NCI-H1694 treated with DMSO at 0.1 percent for 48 hours (cell line): ENCODE measurements at regions not wholly inside any gene's neighbourhood (a gene's known extent, or its start where the extent isn't known, plus 50 kb on each side); places are given as distances from the start of the nearest gene placed in this dataset.
"Not testable (repeated sequence)": the region's sequence is repeated elsewhere in the genome, so short reads cannot be mapped to it uniquely, and the experiment has no call there.

Source experiments
- DNase-seq: peaks from one replicate; lab custom pipeline; 2025; lab: John Stamatoyannopoulos, UW

DNA sequence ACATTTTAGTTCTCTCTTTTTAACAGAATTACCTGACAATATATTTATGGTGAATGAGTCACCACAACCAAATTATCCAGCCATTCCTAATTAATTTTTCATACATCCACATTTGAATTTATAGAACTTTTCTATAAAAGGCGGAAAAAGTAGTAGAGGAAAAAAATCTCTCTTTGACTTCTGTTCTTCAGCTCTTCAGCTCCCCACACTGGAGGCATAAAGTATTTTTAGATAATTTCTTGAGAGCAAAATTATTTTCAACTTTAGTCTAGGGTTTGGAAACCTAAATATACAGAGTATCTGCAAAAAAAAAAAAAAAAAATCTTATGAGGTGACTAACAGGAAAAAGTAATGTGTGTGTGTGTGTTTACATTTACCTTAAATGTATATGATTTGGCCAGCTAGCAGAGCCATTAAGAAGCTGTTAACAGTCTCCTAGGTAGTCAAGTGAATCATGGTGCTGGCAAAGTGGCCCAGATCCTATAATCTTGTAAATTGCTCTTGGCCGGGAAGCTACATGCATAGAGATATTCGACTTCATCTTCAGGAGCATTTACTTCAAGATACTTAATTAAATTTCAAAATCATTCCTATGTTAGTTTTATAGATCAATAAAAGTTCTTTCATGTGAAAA is 383.1 kb upstream of the STEAP1 start:
- no peak for DNase-seq

DNA sequence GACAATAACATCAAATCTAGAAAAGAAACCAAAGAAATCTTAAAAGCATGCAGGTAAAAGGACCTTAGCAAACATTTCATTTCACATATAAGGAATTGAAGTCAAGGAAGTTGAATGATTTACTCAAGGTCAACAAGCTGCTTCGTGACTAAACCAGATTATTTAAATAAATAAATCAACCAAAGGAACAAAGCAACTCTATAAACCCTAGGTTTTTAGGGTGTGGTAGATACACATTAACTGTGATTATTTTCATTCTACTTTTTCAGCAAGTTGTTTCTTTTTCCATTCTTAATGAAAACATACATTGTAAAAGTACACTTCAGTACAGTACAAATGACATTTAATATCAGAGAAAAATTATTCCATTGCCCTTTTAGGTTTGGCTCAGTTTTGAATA is 382.0 kb upstream of the STEAP1 start:
- DNase-seq = no peak

DNA sequence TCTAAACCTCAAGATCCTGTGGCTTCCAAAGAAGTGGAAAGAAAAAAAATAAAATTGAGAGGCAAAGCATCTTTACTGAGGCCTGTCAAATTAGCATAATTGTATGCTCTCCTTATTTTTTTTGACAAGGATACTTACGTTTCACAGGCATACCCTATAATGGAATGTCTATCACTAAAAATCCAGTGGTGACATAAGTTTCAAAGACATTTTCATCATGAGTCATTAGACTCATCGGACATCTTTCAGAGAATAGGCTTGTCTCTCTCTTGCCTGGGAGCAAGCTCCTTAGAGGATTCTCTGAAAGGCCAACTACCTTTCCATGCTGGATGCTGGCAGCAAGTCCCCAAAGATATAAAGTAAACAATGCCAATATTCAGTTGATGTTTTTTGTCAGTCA is 380.7 kb upstream of the STEAP1 start:
- DNase-seq = no peak

DNA sequence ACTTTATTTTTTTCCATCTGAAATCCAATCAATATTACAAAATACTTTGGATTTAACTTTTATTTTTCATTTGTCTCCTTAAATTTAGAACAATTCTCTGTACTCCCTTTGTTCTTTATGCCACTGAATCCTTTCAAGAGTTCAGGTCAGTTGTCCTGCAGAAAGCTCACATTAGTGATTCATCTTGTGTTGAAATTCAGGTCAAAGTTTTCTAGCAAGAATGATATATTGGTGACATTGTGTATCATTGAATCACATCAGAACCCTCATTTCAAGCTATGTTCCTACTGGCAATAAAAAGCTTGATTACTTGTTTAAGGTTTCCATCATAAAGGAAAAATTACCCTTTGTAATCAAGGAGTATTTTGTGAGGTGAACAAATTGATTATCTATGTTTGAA is 378.8 kb upstream of the STEAP1 start:
- no peak for DNase-seq

DNA sequence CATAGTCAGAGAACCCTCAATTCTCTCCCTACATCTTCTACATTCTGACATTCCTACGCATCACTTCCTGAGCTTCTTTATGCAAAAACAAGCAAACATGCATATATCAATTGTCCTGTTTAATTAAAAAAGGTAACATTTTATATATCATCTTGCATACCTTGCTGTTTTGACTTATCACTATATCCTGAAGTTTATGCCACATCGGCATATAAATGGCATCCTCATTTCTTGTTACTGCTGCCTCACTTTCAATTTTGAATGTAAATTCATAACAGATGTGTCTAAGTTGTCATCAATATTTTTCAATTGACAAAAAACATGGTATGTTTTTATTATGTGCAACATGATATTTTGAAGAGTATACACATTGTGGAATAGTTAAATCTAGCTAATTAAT is 377.3 kb upstream of the STEAP1 start:
- DNase-seq = no peak

DNA sequence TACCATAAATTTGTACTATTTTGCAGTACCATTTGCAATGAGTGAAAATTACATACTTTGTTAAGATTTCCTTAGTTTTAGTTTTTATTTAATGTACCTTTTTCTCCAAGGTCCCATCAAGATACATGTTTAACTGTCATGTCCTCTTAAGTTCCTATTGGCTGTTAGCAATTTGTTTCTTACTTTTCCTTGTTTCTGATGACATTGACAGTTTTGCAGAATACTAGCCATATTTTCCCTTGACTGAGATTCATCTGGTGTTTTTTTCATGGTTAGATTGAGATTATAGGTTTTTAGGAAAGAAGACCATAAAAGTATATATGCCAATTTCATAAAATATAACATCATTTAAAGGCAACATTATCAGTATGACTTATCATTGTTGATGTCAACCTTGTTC is 376.8 kb upstream of the STEAP1 start:
- DNase-seq = no peak

DNA sequence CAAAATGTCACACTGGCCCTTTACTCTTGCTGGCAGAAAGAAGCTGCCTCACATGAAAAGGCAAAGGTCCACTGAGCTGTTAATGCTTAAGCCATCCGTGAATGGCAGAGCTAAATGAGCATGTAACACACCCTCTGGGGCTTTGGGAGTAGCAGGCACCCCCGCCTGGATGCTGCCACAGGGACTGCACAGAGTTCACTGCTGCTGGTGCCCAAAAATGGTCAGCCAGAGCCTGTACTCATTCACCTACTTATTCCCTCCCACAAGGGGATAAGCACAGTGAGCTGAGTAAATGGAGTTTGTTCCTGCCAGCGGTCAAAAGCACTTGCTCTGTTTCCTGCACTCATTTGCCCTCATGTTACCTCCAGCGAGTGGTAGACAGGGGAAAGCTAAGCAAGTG is 374.0 kb upstream of the STEAP1 start:
- no peak for DNase-seq

DNA sequence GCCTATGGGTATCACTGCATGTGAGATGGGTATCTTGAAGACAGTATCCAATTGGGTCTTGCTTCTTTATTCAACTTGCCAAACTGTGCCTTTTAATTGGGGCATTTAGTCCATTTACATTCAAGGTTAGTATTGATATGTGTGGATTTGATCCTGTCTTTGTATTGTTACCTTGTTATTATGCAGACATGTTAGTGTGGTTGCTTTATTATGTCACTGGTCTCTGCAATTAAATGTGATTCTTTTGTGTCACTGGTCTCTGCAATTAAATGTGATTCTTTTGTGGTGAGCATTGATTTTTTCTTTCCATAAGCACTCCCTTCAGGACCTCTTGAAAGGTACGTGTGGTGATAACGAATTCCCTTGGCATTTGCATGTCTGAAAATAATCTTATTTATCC is 357.8 kb upstream of the STEAP1 start:
- DNase-seq = no peak

DNA sequence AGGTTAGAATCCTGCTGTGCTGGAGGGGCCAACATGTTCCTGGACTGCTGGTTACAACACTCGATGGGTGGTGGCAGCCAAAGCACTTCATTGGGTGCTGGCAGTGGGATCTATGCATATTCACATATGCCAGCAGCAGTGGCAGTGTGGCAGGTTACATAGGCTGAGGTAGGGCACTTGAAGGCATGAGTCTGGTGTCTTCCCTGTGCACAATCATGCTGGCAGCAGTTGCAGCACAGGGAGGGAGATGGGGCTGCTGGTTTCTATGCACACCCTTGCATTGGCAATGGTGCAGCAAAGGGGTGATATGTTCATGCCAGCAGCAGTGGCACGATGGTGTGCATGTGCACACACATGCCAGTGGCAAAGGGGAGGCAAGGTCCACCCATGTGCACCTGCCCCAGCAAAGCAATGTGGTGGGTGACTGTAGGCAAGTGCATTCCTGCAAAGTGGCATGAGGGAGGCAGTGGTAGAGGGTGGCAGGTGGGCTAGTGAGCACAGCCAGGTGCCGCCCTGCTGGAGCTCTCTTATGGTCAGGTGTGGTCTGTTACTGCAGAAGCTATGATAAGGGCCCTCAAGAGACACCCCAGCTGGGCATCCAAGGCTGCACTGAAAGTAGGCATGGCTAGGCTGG is 356.2 kb upstream of the STEAP1 start:
- no peak for DNase-seq

DNA sequence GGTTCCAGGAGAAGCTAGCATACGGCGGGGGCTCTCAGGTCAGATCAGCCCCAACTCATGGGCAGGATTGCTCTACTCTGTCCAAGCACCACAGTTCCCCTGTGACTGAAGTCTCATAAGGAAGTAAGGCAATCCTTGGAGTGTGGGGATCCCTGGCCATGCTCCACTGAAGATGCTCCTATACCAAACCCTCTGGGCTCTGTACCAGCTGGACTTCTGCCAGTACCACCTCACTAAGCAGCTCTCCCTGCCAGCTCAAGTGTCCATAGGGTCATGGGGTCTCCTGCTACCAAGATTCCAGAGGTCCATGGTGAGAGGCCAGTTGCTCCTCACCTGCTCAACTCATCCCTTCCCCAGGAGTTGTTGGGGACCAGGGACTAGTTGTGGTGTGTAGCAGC is 355.7 kb upstream of the STEAP1 start:
- no peak for DNase-seq

DNA sequence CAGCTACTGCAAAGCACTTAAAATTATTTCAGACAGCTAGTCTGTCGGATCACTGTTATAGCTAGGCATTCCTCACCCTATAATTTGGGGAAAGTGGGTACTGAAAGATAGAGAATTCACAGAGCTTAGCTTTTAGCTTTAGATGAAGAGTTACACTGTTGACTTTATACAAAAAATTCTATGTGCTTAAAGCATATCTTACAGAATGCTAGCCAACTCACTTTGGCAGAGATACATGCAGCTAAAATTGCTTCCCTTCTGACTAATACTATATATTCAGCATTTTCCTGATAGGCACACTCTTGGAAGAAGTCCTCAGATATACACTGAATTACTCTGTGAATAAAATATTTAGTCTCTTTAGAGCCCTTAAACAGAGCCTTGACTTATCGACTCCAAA is 353.5 kb upstream of the STEAP1 start:
- no peak for DNase-seq

DNA sequence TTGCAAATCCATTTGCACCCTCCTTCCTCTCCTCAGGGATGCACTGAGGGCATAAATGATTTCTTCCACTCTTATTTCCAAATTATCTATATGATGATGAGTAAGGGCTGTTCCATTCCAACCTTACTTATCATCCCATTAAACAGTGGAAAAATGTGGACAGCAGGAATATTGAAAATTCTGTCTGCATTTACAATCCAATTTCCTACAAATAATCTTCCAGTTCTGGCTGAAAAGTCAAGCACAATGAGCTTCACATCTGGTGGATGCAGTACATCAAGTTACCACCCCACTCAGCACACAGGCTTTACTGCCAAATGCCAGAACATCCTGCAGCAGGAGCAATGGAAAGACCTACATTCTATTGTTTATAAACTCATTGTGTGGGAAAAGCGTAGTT is 345.0 kb upstream of the STEAP1 start:
- no peak for DNase-seq

DNA sequence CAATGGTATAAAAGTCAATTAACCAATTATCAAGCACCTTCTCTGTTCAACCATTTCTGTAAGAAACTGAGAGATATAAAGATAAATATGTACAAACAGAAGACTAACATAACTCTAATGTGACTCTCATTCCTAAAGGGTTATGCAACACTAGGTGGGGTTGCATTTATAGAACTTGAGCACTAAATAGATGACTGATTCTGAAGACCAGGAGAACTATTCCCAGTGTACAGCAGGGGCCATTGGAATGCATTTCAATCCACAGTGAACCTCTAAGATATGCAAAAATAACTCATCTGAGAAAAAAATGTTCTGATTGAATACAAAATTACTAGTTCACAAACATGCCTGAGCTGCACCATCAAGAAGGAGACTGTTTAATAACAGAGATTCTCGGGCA is 341.2 kb upstream of the STEAP1 start:
- no peak for DNase-seq

DNA sequence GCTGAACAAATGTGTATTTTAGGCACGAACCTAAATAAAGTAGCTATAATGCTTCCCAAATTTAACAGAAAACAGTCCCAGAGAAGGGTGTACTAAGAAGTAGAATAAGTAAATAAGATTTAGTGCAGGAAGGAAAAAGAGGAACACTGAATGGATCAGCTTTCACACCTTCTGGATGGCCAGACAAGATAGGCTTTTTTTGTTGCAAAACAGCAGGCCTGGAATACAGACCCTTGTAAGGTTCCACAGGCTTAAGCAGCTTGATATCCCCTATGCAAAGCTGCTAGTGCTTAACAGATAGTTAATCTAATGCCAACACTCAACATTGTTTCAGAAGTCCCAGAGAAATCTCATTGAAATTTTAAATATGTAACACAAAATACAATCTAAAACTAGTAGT is 328.1 kb upstream of the STEAP1 start:
- no peak for DNase-seq

DNA sequence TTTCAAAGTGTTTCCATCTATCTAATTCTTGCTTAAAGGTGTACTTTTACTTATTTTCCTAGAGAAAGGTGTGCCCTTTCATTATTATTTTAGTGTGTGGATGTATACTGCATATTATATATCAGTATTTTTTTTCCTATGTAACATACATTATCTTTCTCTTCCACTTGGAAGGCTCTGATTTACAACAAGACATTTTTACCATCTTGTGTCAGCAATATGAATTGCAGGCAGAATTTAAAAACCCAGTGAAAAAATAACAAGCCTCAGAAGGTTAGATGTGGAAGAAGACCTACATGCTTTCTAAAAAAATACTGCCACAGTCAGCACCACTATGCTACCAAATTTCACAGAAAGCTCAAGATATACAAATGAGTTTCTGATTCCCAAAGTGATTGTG is 327.7 kb upstream of the STEAP1 start:
- no peak for DNase-seq

DNA sequence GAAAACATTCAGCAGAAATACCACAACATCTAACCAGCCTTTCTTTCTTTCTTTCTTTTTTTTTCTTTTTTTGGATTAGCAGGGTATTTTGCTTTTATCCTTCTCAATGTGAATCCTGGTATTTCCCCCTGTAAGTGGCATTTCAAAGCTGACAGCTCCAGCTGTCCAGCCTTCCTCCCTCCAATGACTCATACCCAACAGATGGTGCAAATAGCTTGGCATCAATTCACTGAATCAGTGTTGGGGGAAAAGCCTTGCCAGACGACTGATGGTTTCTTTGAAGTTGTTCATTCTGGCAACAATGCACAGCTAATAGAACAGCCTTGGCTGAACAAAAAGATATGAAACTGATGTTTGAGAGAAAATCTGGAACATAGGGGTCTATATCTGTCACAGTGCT is 316.8 kb upstream of the STEAP1 start:
- peak; percentile 96 for DNase-seq

DNA sequence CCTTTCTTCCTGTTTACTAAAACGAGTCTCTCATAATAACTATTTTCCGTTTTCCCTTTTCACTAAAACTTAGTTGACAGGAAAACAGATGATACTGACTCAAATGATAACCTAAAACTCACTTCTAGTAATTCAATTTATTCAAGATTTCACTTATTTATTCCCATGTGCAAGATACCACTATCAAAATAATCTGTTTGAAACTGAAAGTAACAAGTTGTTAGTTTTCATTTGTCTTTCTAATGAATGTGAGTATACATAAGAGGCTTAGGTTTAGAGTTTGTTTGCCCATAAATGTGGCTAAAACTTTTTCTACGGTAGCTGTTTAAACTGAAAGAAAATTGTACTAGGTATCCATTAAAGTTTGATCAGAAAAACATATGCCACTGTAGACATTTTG is 314.9 kb upstream of the STEAP1 start:
- no peak for DNase-seq

DNA sequence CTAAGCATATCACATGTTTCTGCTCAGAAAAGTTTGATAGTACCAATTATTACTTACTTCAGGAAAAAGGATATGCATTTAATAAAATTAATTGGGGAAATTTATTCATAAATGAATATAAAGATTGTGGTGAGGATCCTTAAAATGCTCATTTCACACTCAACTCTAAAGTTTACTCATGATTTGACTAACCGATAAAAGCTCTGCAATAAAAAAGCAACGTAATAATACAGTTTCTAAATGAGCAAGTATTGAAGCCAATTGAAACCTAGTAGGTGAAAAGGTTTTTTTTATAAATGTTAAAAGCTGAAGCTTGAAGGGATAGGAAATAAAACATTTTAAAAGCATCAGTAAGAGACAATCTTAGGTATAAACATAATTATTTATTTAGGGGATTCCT is 308.3 kb upstream of the STEAP1 start:
- no peak for DNase-seq

DNA sequence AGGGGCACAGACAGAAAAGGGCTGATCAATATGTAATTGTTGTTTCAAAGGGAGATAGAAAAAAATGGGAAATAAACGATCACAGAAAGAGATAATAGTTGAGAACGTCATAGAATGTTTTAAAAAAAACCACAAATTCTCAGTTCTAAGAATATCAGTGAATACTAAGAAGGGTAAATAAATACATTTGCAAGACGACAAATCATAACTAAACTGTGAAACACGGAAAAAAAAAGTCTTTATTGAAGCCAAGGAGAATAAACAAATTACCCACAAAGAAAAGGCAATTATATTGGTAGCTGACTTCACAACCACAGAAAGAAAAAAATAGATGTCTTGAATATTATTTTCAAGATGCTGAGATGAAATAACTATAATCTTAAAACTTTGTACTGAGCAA is 305.2 kb upstream of the STEAP1 start:
- DNase-seq = no peak

DNA sequence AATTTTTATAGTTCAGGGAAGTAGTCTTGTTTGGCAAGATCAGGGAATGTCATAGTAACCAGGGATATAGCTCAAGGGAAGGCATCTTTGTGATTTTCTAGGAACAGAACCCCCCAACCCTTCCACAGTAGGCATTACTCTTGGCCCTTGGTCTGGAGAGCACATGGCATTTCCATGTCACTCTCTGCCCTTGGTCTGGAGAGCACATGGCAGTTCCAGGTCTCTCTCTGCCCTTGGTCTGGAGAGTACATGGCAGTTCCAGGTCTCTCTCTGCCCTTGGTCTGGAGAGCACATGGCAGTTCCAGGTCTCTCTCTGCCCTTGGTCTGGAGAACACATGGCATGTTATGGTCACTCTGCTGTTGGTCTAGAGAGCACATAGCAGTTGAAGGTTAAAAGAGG is 297.2 kb upstream of the STEAP1 start:
- not testable (repeated sequence) for DNase-seq

DNA sequence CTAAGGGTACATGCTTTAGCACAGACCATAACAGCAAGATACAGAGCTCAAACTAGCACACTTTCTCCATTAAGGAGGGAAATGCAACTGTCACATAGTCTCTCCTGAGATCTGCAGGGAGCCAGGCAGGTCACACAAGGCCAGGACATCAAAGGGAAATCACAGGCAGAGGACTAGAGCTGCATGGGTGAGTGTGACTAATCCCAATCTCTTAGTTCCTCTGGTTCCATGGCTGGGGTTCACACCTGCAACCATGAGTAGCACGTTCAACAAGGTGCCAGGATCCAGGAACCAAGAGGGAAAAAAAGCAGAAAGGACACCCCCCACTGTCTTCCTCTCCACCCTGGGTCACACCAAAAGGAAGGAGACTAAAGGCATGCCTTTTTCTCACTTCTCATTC is 296.5 kb upstream of the STEAP1 start:
- no peak for DNase-seq

DNA sequence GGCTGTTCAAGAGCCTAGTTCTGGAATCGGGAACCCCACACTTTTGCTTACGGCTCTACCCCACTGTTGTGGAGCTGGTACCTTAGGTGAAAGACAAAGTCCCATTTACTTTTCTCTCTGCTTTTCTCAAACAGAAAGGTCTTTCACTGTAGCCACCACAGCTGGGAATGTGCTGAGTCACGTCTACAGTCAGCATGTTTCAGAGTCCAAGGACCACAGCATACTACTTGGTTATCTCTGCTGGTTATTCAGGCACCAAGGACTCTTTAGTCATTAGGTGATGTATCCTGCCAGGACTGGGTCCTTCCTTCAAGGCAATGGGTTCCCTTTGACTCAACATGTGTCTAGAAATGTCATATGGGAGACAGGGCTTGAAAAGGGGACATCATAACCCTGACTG is 266.8 kb upstream of the STEAP1 start:
- DNase-seq = no peak

DNA sequence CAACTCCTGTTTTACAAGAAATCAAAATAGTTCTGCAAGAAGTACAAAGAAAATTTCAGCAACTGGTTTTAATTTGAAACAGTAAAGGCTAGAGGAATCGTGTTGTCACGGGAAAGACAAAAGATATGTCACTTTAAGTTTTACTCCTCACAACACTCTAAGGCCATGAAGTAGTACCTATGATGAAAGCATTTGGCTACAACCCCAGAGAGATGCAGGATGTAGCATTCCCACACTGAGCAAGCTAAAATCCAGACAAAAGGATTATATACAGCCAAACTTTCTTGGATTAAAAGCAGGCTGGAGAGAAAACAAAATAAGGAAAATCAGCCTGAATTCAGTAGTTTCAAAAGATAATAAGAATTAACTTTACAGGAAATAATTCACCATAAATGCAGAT is 245.5 kb upstream of the STEAP1 start:
- no peak for DNase-seq

DNA sequence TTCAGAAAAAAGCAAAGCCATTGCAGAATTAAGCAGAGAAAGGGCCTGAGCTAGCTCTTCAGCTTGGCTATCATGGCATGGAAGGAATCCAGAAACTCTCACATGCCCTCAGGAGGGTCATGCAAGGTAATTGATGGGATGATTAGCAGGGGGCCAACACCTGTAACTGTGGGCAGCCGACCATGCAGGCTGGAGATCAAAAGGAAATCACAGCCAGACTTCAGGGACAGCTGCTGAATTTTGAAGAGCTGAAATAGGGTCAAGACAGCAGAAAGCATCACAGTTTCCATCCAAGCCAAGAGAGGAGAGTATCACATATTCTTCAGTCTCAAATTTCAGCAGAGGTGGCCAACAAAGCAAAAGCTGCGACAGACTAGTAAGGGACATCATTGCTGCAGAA is 239.6 kb upstream of the STEAP1 start:
- no peak for DNase-seq
